Heart left ventricle (tissue), 13 donors: ENCODE measurements at regions not wholly inside any gene's neighbourhood (a gene's known extent, or its start where the extent isn't known, plus 50 kb on each side); places are given as distances from the start of the nearest gene placed in this dataset.

ENCODE experiments used
- CTCF ChIP-seq, 12 donors: fragments of 200-600 bp; sonication (generic) in 4 of 12; IDR thresholded peaks; one replicate each; pipeline versions ENCODE4 v1.5.0 to v1.8.0; 2018 to 2022; ENCODE audit warnings: antibody characterized with exemption in 12 of 12, mild to moderate bottlenecking in 5 of 12
- POLR2A ChIP-seq, 2 donors: fragments of 450-650 bp; IDR thresholded peaks; one replicate each; pipeline ENCODE4 v1.6.1; 2017; ENCODE audit warnings: antibody characterized with exemption in 2 of 2, mild to moderate bottlenecking in 2 of 2, moderate library complexity in 2 of 2
- donor health status: ischemic (EF 13 %, LVEDD 7.1; RV severe dilation, severe dysfunction).
- donor health status: DM: no; HTN: yes; CAD: no.
- donor health status: DM: no; HTN: no; CAD: no.
- donor health status: ischemic (EF 25% LVEDD 6.9; RV normal size, moderate dysfunction).
- donor health status: ischemic (EF 25% LVEDD 5.7; RV mildly dilated, moderate dysfunction).
- donor health status: ischemic (EF 35%, LVEDD 5.7; RV mildly dilated, moderate dysfunction).
- donor health status: nonischemic (EF 11% LVEDD 7.7; RV severe dilation, severe dysfunction).
- donor health status: DM: yes; HTN: yes; CAD: no.
- donor health status: PGD.
- donor health status: ischemic (EF 29% LVEDD 5.4; RV normal size, mild dysfunction).
- donor health status: nonischemic (EF 23%, LVEDD 6.1; RV moderate dilation, normal function).

- TF ChIP-seq CTCF (IDR thresholded peaks at IDR 0.05) (no peak), POLR2A (IDR thresholded peaks at IDR 0.05) (no peak)
These were observed 66.4 kb downstream of the KLF12 start for GRCh38 chr13:74067818-74068217.
